ENCODE measurements at regions not wholly inside any gene's neighbourhood (a gene's known extent, or its start where the extent isn't known, plus 50 kb on each side); places are given as distances from the start of the nearest gene placed in this dataset.

GRCh38 chrX:39903343-39903742 lies 194.4 kb downstream of the BCOR start:
- Histone ChIP-seq H3K4me3 (no peak overlapping the region), H3K27me3 (no peaks in the 10 kb centered on the region), H3K36me3 (no peaks in the 10 kb centered on the region), H3K4me1 (peaks cover 0 to 27% of the 10 kb centered on the region in 2 donors), H3K9me3 (no peaks in the 10 kb centered on the region), H3K27ac (no peak overlapping the region)
- no peak for TF ChIP-seq CTCF (IDR thresholded peaks at IDR 0.05)
- DNase-seq (ENCODE audit: low spot score) = no peak

DNA sequence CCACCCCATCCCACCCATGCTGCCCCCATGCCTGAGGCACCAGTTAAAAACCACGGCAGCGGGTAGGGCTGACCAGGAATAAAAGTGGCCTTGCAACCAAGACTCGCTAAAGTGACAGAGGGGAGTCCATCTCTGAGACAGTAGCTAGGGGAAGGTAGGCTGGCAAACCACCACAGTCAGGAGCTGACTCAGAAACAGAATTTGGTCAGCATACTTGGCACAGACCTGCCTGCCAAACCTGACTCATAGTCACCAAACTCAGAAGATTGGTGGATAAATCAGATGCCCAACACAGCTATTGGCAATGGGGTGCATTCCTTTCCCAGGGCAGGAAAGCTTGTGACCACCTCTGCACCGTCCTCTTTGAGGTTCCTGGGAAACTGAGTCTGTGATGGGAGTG lies 193.8 kb downstream of the BCOR start:
- TF ChIP-seq CTCF (IDR thresholded peaks at IDR 0.05) = no peak
- no peaks in the 10 kb centered on the region for H3K36me3 ChIP-seq
- H3K27ac ChIP-seq = no peak overlapping the region

DNA sequence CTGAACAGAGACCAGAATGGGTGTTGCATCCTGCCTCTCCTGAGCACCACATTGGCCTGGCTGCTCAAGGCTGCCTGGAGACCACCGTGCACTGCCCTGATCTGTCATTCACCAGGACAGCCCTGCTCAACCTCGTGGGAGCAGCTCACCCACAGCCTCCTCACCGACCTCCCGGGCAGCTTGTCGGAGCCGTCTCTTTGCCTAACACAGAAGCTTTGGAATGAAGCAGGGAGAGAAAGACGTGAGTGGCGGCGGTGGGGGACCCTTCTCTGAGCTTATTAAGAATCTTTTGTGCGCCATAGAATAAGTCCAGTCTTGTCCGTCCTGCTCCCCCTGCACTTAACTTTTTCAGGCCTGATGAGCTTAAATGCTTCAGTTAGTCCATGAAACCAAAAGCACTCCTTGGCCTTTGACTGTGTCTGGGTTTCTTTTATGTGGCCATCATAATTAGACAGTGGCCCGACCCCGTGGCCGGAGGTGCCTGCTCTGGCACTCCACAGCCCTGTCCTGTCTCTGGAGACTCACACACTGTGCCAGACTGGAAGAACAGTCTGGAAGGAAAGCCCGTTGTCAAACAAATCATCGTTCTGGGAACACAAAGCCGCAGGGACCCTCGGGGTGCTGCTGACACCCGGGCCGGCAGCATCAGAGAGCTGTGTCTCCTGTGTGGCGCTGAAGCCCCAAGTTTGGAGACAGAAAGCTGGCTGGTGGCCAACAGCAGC lies 192.8 kb downstream of the BCOR start:
- Histone ChIP-seq H3K27me3 (no peaks in the 10 kb centered on the region), H3K4me3 (no peak overlapping the region), H3K9me3 (no peaks in the 10 kb centered on the region), H3K4me1 (peaks cover 0 to 31% of the 10 kb centered on the region in 2 donors), H3K27ac (no peak overlapping the region), H3K36me3 (no peaks in the 10 kb centered on the region)
- no peak for DNase-seq (ENCODE audit: low spot score)
- TF ChIP-seq CTCF (IDR thresholded peaks at IDR 0.05) = no peak

More for the DNA sequence above, 193.8 kb downstream of the BCOR start:
- no peaks in the 10 kb centered on the region for H3K27me3 ChIP-seq
- peaks cover 0 to 31% of the 10 kb centered on the region in 2 donors for H3K4me1 ChIP-seq
- no peaks in the 10 kb centered on the region for H3K9me3 ChIP-seq
- H3K4me3 ChIP-seq = no peak overlapping the region
- DNase-seq (ENCODE audit: low spot score) = no peak

DNA sequence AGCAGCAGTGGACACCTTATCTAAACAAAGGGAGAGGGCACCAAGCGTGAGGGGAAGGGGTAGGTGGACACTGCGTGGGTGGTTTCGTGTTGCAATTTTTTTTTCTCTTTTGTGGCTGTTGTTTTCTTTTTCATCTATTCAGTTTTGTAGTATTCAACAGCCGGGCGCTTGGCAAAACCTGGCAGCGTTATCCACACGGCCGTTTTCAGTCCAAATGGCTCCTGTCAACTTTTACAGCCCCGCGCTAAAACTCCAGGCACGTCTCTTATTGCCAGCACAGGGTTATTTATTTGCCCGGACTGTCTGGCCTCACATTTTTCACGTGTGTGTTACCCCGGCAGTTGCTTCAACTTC lies 192.2 kb downstream of the BCOR start:
- Histone ChIP-seq H3K27me3 (no peaks in the 10 kb centered on the region), H3K4me1 (peaks cover 0 to 31% of the 10 kb centered on the region in 2 donors), H3K4me3 (no peak overlapping the region), H3K27ac (peak overlapping the region in 1 of 2 donors; percentile 29), H3K36me3 (no peaks in the 10 kb centered on the region), H3K9me3 (no peaks in the 10 kb centered on the region)
- no peak for TF ChIP-seq CTCF (IDR thresholded peaks at IDR 0.05)
- no peak for DNase-seq (ENCODE audit: low spot score)

GRCh38 chrX:39905946-39906345 lies 191.8 kb downstream of the BCOR start:
- Histone ChIP-seq H3K27ac (peak overlapping the region in 1 of 2 donors; percentile 29), H3K4me3 (no peak overlapping the region), H3K4me1 (peaks cover 0 to 31% of the 10 kb centered on the region in 2 donors)

More at GRCh38 chrX:39905946-39906345, 191.8 kb downstream of the BCOR start:
- Histone ChIP-seq H3K36me3 (no peaks in the 10 kb centered on the region), H3K9me3 (no peaks in the 10 kb centered on the region), H3K27me3 (no peaks in the 10 kb centered on the region)
- TF ChIP-seq CTCF (IDR thresholded peaks at IDR 0.05) = no peak
- no peak for DNase-seq (ENCODE audit: low spot score)

Measured in right atrium auricular region (tissue), 2 donors.